ENCODE measurements at regions not wholly inside any gene's neighbourhood (a gene's known extent, or its start where the extent isn't known, plus 50 kb on each side); places are given as distances from the start of the nearest gene placed in this dataset.

- H3K36me3 ChIP-seq (ENCODE audit: control insufficient read depth in 2 of 2, extremely low read depth in 1 of 2, insufficient read depth in 2 of 2, low read length in 2 of 2): no peaks in the 10 kb centered on the region
- no peak overlapping the region for H3K9ac ChIP-seq (replicated peaks; ENCODE audit: extremely low read depth, insufficient read depth, low read length)
- no peak overlapping the region for H3K27ac ChIP-seq (ENCODE audit: insufficient read depth, low read depth, low read length)
- H3K4me2 ChIP-seq (ENCODE audit: insufficient read depth, low read length): no peak overlapping the region
- no peaks in the 10 kb centered on the region for H3K9me3 ChIP-seq (replicated peaks; ENCODE audit: control insufficient read depth, insufficient read depth, low read length)
- BruUV-seq (replicated peaks): no TSS peak
- no peak overlapping the region for H3K4me3 ChIP-seq (replicated peaks in 1 of 3; ENCODE audit: insufficient read depth in 1 of 3, low read depth in 1 of 3, low read length in 3 of 3)
- H4K20me1 ChIP-seq (replicated peaks; ENCODE audit: control insufficient read depth, extremely low read depth, insufficient read depth, low read length): no peaks in the 10 kb centered on the region
- dilution Hi-C loops (cut with MboI; ENCODE audit: extremely low pct_ligation_motif_present, low sequenced_read_pairs) (no loop called here), intact Hi-C loops (cut with micrococcal nuclease) (no loop called here)
- ChIA-PET POLR2A (no interaction called here), CTCF (no interaction called here)
- no peaks in the 10 kb centered on the region for H3K79me2 ChIP-seq (ENCODE audit: control insufficient read depth, insufficient read depth, low read length)
- no peak for DNase-seq (ENCODE audit: low read depth, low spot score)
- no peaks in the 10 kb centered on the region for H3K27me3 ChIP-seq (ENCODE audit: control insufficient read depth in 2 of 2, insufficient read depth in 2 of 2, low read length in 2 of 2)
- TF ChIP-seq, protein P1, sequence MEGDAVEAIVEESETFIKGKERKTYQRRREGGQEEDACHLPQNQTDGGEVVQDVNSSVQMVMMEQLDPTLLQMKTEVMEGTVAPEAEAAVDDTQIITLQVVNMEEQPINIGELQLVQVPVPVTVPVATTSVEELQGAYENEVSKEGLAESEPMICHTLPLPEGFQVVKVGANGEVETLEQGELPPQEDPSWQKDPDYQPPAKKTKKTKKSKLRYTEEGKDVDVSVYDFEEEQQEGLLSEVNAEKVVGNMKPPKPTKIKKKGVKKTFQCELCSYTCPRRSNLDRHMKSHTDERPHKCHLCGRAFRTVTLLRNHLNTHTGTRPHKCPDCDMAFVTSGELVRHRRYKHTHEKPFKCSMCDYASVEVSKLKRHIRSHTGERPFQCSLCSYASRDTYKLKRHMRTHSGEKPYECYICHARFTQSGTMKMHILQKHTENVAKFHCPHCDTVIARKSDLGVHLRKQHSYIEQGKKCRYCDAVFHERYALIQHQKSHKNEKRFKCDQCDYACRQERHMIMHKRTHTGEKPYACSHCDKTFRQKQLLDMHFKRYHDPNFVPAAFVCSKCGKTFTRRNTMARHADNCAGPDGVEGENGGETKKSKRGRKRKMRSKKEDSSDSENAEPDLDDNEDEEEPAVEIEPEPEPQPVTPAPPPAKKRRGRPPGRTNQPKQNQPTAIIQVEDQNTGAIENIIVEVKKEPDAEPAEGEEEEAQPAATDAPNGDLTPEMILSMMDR (IDR thresholded peaks at IDR 0.05; ENCODE audit: extremely low read depth in 1 of 2, insufficient read depth in 1 of 2, low read depth in 1 of 2, low read length in 2 of 2): no peak
- TF ChIP-seq FOS (IDR thresholded peaks at IDR 0.05; ENCODE audit: borderline replicate concordance, insufficient read depth, low read length): no peak
- TF ChIP-seq POLR2AphosphoS5 (IDR thresholded peaks at IDR 0.05; ENCODE audit: insufficient read depth, low read depth, low read length): no peak
- no peak for TF ChIP-seq EZH2 (IDR thresholded peaks at IDR 0.05; ENCODE audit: borderline replicate concordance, low read depth, low read length, severe bottlenecking)
- no peak for TF ChIP-seq POLR2A (IDR thresholded peaks at IDR 0.05; ENCODE audit: low read depth, low read length)
- TF ChIP-seq JUN (IDR thresholded peaks at IDR 0.05; ENCODE audit: borderline replicate concordance, insufficient read depth, insufficient read length, low read depth): no peak
- no peak for TF ChIP-seq MYC (IDR thresholded peaks at IDR 0.05; ENCODE audit: low read depth, low read length)
- TF ChIP-seq MAX (IDR thresholded peaks at IDR 0.05; ENCODE audit: insufficient read depth, insufficient read length): no peak
- TF ChIP-seq GATA2 (IDR thresholded peaks at IDR 0.05; ENCODE audit: insufficient read depth, insufficient read length, low read depth, low read length): no peak
- H2AFZ ChIP-seq (ENCODE audit: low read depth, low read length): no peak overlapping the region
- H3K4me1 ChIP-seq (ENCODE audit: control insufficient read depth, extremely low read depth, insufficient read depth, low read length): no peaks in the 10 kb centered on the region
- FAIRE-seq: no peak
- H3K9me1 ChIP-seq (replicated peaks; ENCODE audit: control insufficient read depth, extremely low read depth, insufficient read depth, low read length): no peaks in the 10 kb centered on the region
These were observed 205.9 kb downstream of the NSG2 start for GRCh38 chr5:174251305-174252000.
